ENCODE measurements at regions not wholly inside any gene's neighbourhood (a gene's known extent, or its start where the extent isn't known, plus 50 kb on each side); places are given as distances from the start of the nearest gene placed in this dataset.

DNA sequence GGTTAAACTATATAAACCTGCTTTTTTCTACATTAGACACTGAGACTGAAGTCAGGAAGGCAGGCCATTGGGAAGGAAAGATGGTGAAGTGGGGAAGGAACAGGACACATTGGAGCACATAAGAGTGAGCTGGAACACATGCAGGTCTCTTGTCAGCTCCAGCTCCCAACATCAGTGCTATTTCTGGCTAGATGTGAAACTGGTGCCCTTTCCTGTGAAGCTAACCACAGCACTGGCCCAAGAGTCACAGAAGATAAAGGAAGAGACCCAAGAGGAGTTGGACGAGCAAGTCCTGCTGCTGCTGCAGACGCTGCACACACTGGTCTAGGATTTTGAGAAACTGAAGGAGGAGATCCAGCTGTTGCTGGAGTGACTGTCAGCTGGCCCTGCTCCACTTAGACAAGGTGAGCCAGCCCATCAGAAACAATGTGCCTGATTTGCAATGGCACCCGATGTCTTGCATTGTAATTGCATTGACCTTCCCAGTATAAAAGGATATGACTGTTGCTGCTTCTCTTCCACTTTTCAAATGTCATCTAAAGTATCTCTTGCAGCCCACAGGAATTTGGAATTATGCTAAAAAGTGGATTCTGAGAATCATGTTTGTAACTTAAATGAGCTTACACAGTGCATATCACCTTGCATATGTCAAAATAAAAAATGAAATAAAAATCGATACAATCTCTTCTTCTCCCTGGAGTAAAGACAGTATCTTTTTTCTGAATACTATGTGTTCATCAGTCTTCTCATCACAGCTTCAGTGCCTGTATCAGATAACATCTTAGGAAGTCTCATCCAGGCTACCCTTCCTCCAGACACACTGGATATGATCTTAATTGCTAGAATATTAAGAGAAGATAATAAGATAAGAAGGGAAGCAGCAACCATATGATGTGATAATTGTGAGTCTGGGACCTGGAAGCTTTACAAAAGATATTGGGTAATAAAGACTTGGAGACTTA is 230.7 kb upstream of the SPRY2 start:
- H2AFZ ChIP-seq (ENCODE audit: low read length) = no peak overlapping the region
- intact Hi-C loops (cut with micrococcal nuclease; ENCODE audit: unreplicated experiment) = no loop called here
- no peaks in the 10 kb centered on the region for H4K20me1 ChIP-seq (ENCODE audit: insufficient read depth, low read length)
- H3K27ac ChIP-seq (ENCODE audit: low read depth, low read length, poor library complexity, severe bottlenecking) = no peak overlapping the region
- H3K9me2 ChIP-seq (ENCODE audit: insufficient read depth, low read length) = no peaks in the 10 kb centered on the region
- no peaks in the 10 kb centered on the region for H3K4me1 ChIP-seq (ENCODE audit: insufficient read depth, low read length, poor library complexity, severe bottlenecking)
- ChIA-PET CTCF (ENCODE audit: unreplicated experiment) (no interaction called here), POLR2A (interaction anchor here (0.6 kb wide), 1 partner anchor 423 kb away, joined by 3 read pairs; no protein-coding TSS in a partner anchor)
- H3K4me2 ChIP-seq (ENCODE audit: low read length) = no peak overlapping the region
- H3K79me2 ChIP-seq (ENCODE audit: insufficient read depth, low read depth, low read length) = no peaks in the 10 kb centered on the region
- H3K4me3 ChIP-seq (ENCODE audit: low read depth, low read length, poor library complexity, severe bottlenecking) = no peak overlapping the region
- TF ChIP-seq, protein P1, sequence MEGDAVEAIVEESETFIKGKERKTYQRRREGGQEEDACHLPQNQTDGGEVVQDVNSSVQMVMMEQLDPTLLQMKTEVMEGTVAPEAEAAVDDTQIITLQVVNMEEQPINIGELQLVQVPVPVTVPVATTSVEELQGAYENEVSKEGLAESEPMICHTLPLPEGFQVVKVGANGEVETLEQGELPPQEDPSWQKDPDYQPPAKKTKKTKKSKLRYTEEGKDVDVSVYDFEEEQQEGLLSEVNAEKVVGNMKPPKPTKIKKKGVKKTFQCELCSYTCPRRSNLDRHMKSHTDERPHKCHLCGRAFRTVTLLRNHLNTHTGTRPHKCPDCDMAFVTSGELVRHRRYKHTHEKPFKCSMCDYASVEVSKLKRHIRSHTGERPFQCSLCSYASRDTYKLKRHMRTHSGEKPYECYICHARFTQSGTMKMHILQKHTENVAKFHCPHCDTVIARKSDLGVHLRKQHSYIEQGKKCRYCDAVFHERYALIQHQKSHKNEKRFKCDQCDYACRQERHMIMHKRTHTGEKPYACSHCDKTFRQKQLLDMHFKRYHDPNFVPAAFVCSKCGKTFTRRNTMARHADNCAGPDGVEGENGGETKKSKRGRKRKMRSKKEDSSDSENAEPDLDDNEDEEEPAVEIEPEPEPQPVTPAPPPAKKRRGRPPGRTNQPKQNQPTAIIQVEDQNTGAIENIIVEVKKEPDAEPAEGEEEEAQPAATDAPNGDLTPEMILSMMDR (conservative IDR thresholded peaks at IDR 0.05; ENCODE audit: low read length) = no peak
- no peak for TF ChIP-seq EZH2phosphoT487 (IDR thresholded peaks at IDR 0.05; ENCODE audit: borderline replicate concordance, low read depth, low read length)
- H3K36me3 ChIP-seq (ENCODE audit: insufficient read depth, low read length) = no peaks in the 10 kb centered on the region
- no peaks in the 10 kb centered on the region for H3K9me3 ChIP-seq (ENCODE audit: low read length)
- DNase-seq (ENCODE audit: low spot score) = no peak
- no TSS peak for BruUV-seq (replicated peaks)

DNA sequence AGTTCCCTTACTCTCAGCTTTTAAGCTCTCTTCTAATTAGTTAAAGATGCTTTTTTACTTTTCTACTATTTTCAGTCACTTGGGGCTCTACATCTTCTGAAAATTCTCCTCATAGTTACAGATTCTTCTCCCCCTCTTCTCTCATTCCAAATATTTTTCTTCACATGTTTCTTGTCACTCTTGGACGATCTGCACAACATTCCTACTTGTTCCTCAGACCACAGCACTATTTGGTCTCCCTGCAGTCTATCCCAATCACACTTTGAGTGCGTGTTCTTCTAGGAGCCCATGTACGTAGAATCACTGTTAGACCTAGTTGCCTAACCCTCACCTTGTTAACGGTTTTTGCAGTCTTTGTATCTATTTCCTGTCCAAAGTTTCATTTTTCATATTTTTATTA is 222.5 kb upstream of the SPRY2 start:
- Histone ChIP-seq H3K36me3 (ENCODE audit: insufficient read depth, low read length) (no peaks in the 10 kb centered on the region), H3K9me2 (ENCODE audit: insufficient read depth, low read length) (no peaks in the 10 kb centered on the region), H3K4me3 (ENCODE audit: low read depth, low read length, poor library complexity, severe bottlenecking) (no peak overlapping the region), H2AFZ (ENCODE audit: low read length) (no peak overlapping the region), H3K27ac (ENCODE audit: low read depth, low read length, poor library complexity, severe bottlenecking) (no peak overlapping the region), H3K4me1 (ENCODE audit: insufficient read depth, low read length, poor library complexity, severe bottlenecking) (no peaks in the 10 kb centered on the region), H3K79me2 (ENCODE audit: insufficient read depth, low read depth, low read length) (no peaks in the 10 kb centered on the region), H3K9me3 (ENCODE audit: low read length) (no peaks in the 10 kb centered on the region), H3K4me2 (ENCODE audit: low read length) (no peak overlapping the region), H4K20me1 (ENCODE audit: insufficient read depth, low read length) (no peaks in the 10 kb centered on the region)
- DNase-seq (ENCODE audit: low spot score) = no peak
- no TSS peak for BruUV-seq (replicated peaks)
- no peak for TF ChIP-seq EZH2phosphoT487 (IDR thresholded peaks at IDR 0.05; ENCODE audit: borderline replicate concordance, low read depth, low read length)
- TF ChIP-seq, protein P1 (conservative IDR thresholded peaks at IDR 0.05; ENCODE audit: low read length) = no peak
- POLR2A ChIA-PET = interaction anchor here (1.4 kb wide), 1 partner anchor 9 kb away, joined by 3 read pairs; no protein-coding TSS in a partner anchor
- intact Hi-C loops (cut with micrococcal nuclease; ENCODE audit: unreplicated experiment) = no loop called here
- CTCF ChIA-PET (ENCODE audit: unreplicated experiment) = no interaction called here
